BJ (cell line): ENCODE measurements at regions not wholly inside any gene's neighbourhood (a gene's known extent, or its start where the extent isn't known, plus 50 kb on each side); places are given as distances from the start of the nearest gene placed in this dataset.

Experiments used
- CTCF ChIA-PET: fragments of 350-600 bp; formaldehyde crosslinking; extraction: SDS; loops from one replicate; lab custom pipeline; 2021; ENCODE audit warnings: antibody characterized with exemption, inconsistent platforms; lab: Yijun Ruan, JAX
- POLR2A ChIA-PET: fragments of 300-600 bp; sonication (Branson Sonifier 250); formaldehyde crosslinking; extraction: SDS; loops from one replicate; lab custom pipeline; 2021; ENCODE audit warnings: antibody characterized with exemption; lab: Charles Lee
- DNase-seq: peaks from one replicate; pipeline ENCODE4 v3.0.0-alpha.2; 2011; ENCODE audit warnings: low read depth
- H3K27me3 ChIP-seq: 2 replicates; pipeline ENCODE4 v1.6.0; 2011; ENCODE audit warnings: low read length; ENCODE audit not compliant: control insufficient read depth, insufficient read depth
- H3K36me3 ChIP-seq: 2 replicates; pipeline ENCODE4 v1.5.1; 2011; ENCODE audit warnings: low read length; ENCODE audit not compliant: control insufficient read depth, insufficient read depth
- H3K4me3 ChIP-seq: 2 replicates; pipeline ENCODE4 v1.5.1; 2011; ENCODE audit warnings: low read depth, mild to moderate bottlenecking, control low read depth, low read length
- TF ChIP-seq, protein P1 (sequence below): IDR thresholded peaks from 2 replicates; pipeline ENCODE4 v1.5.1; 2011; ENCODE audit warnings: low read depth, mild to moderate bottlenecking, control low read depth, inconsistent platforms, low read length, moderate library complexity; ENCODE audit not compliant: insufficient read depth

DNA sequence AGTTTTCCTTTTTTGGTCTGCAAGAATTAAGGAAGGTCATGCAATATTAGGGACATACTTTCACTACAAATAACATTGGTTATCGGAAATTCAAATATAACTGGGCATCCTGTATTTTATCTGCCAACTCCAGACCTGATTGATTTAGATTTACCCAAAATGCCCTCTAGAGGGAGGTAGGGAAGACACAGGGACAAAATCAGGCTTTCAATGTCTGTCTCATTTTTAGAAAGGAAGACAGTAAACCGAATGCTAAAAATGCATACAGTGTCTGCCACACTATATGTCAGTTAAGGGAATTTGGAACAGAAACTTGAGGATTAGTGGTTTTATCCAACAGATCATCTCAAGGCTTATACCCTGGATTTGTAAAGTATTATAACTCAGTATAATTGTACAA, 161.7 kb upstream of the SOX9 start:
- DNase-seq = no peak
- ChIA-PET POLR2A (no interaction called here), CTCF (interaction anchor here (1.0 to 1.4 kb wide), 4 partner anchors 11 to 581 kb away, joined by 3 to 4 read pairs (median 3); no protein-coding TSS in a partner anchor)
- TF ChIP-seq, protein P1, sequence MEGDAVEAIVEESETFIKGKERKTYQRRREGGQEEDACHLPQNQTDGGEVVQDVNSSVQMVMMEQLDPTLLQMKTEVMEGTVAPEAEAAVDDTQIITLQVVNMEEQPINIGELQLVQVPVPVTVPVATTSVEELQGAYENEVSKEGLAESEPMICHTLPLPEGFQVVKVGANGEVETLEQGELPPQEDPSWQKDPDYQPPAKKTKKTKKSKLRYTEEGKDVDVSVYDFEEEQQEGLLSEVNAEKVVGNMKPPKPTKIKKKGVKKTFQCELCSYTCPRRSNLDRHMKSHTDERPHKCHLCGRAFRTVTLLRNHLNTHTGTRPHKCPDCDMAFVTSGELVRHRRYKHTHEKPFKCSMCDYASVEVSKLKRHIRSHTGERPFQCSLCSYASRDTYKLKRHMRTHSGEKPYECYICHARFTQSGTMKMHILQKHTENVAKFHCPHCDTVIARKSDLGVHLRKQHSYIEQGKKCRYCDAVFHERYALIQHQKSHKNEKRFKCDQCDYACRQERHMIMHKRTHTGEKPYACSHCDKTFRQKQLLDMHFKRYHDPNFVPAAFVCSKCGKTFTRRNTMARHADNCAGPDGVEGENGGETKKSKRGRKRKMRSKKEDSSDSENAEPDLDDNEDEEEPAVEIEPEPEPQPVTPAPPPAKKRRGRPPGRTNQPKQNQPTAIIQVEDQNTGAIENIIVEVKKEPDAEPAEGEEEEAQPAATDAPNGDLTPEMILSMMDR = peak; percentile 55
- H3K36me3 ChIP-seq = no peaks in the 10 kb centered on the region
- H3K4me3 ChIP-seq = no peak overlapping the region
- no peaks in the 10 kb centered on the region for H3K27me3 ChIP-seq

DNA sequence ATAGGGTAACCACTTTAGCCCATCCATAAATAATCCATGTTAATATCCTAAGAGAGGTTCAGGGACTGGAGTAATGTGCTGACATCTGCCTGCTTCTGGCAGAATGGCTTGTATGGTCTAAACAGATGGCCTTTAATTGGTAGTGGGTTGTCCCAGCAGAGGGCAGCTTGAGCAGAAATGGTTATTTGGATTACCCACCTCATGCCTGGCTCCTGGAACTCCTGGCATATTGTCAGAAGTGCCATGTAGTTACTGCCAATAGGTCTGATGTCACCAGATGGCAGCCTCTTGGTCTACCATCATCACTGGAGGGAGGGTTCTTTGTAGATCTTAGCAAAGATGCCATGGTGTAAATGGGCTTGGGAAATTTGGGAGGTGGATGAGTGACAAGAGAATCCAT, 157.5 kb upstream of the SOX9 start:
- DNase-seq = no peak
- H3K4me3 ChIP-seq = no peak overlapping the region
- no peaks in the 10 kb centered on the region for H3K27me3 ChIP-seq
- TF ChIP-seq, protein P1 = no peak
- H3K36me3 ChIP-seq = no peaks in the 10 kb centered on the region
- ChIA-PET CTCF (no interaction called here), POLR2A (no interaction called here)

DNA sequence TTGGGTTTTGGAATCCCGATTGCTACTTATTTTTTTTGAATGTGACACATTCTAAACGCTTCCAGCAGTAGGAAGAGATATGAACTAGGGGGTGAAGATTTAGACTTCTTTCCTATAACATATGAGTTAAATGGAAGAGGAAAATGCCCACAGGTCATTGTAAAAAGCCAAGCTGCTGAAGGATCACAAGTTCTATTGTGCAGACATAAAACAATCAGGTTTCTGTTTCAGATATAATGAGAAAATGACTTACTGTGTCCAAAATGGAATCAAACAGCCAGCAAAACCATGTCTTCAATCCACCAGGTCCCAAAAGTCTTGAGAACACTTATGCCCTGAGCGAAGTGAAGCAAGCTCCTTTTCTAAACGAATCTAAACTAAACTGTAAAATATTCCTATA, 157.0 kb upstream of the SOX9 start:
- TF ChIP-seq, protein P1 = no peak
- CTCF ChIA-PET = no interaction called here
- Histone ChIP-seq H3K4me3 (no peak overlapping the region), H3K27me3 (no peaks in the 10 kb centered on the region), H3K36me3 (no peaks in the 10 kb centered on the region)
- DNase-seq = no peak
- POLR2A ChIA-PET = no interaction called here

DNA sequence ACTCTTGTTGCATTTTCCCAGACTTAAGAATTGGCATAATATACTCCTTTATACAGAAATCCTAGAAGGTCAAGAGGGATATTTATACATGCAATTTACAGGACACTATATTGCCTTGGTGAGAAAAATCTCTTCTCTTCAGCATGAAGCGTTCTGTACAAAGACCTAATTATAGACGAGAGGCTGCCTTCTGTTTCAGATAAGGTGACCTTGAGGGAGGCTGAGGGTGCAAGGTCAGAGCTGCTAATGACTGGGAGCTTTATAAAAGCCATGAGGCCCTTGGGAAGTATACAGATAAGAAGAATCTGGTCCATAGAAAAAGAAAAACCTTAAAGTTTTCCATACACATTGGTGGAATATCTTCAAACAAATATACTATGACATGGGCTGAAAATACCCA, 156.3 kb upstream of the SOX9 start:
- TF ChIP-seq, protein P1 = no peak
- no peaks in the 10 kb centered on the region for H3K36me3 ChIP-seq
- no peak overlapping the region for H3K4me3 ChIP-seq
- ChIA-PET CTCF (interaction anchor here (0.8 kb wide), 1 partner anchor 9 kb away, joined by 3 read pairs; no protein-coding TSS in a partner anchor), POLR2A (no interaction called here)
- DNase-seq = no peak
- H3K27me3 ChIP-seq = no peaks in the 10 kb centered on the region

DNA sequence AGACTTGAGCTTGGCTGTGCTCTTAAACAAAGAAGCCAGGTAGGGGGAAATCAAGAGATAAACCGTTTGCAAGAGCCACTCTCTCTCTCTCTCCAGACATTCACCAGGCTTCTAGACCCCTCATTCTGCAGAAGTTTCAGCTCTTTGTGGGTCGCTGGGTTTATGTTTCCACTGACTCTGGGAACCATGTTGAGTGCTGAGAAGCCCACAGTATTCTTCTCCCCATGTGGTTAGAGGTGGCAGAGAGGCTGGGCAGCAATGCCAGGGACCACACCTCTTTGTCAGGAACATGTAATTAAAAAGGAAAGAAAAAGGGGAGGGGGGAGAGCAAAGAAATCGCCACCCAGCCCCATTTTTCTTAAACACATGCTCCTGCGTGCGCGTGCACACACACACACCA, 154.8 kb upstream of the SOX9 start:
- Histone ChIP-seq H3K36me3 (no peaks in the 10 kb centered on the region), H3K27me3 (no peaks in the 10 kb centered on the region), H3K4me3 (no peak overlapping the region)
- TF ChIP-seq, protein P1 = no peak
- ChIA-PET POLR2A (no interaction called here), CTCF (interaction anchor here (0.7 kb wide), 1 partner anchor 196 kb away, joined by 3 read pairs; no protein-coding TSS in a partner anchor)
- no peak for DNase-seq
